ENCODE measurements at regions not wholly inside any gene's neighbourhood (a gene's known extent, or its start where the extent isn't known, plus 50 kb on each side); places are given as distances from the start of the nearest gene placed in this dataset.
"Not testable (repeated sequence)": the region's sequence is repeated elsewhere in the genome, so short reads cannot be mapped to it uniquely, and the experiment has no call there.

GRCh38 chr2:89979826-89980537, 1288.5 kb downstream of the RPIA start:
- not testable (repeated sequence) for DNase-seq

GRCh38 chr2:89982246-89982645, 1290.8 kb downstream of the RPIA start:
- DNase-seq = not testable (repeated sequence)

- not testable (repeated sequence) for DNase-seq
These were observed 1294.2 kb downstream of the RPIA start for GRCh38 chr2:89985650-89986049.

- not testable (repeated sequence) for DNase-seq
These were observed 1295.1 kb downstream of the RPIA start for GRCh38 chr2:89986532-89986931.

GRCh38 chr2:89996779-89997178, 1305.3 kb downstream of the RPIA start:
- not testable (repeated sequence) for DNase-seq

GRCh38 chr2:90004553-90004952, 1313.1 kb downstream of the RPIA start:
- DNase-seq = not testable (repeated sequence)

- not testable (repeated sequence) for DNase-seq
These were observed 1319.1 kb downstream of the RPIA start for GRCh38 chr2:90010442-90011100.

GRCh38 chr2:90011101-90011443, 1319.6 kb downstream of the RPIA start:
- not testable (repeated sequence) for DNase-seq

- DNase-seq = not testable (repeated sequence)
These were observed 1328.4 kb downstream of the RPIA start for GRCh38 chr2:90019908-90020307.

- not testable (repeated sequence) for DNase-seq
These were observed 1329.8 kb downstream of the RPIA start for GRCh38 chr2:90021234-90021633.

GRCh38 chr2:90027231-90027643, 1335.8 kb downstream of the RPIA start:
- not testable (repeated sequence) for DNase-seq

- not testable (repeated sequence) for DNase-seq
These were observed 1337.1 kb downstream of the RPIA start for GRCh38 chr2:90028381-90029079.

- not testable (repeated sequence) for DNase-seq
These were observed 1337.6 kb downstream of the RPIA start for GRCh38 chr2:90029080-90029428.

GRCh38 chr2:90032269-90032668, 1340.8 kb downstream of the RPIA start:
- DNase-seq = not testable (repeated sequence)

GRCh38 chr2:90036335-90036734, 1344.9 kb downstream of the RPIA start:
- DNase-seq = not testable (repeated sequence)

- peak; percentile 3 for DNase-seq
These were observed 1347.6 kb downstream of the RPIA start for GRCh38 chr2:90039093-90039492.

GRCh38 chr2:90047776-90048175, 1356.3 kb downstream of the RPIA start:
- not testable (repeated sequence) for DNase-seq

- not testable (repeated sequence) for DNase-seq
These were observed 1360.7 kb downstream of the RPIA start for GRCh38 chr2:90052113-90052631.

- DNase-seq = peak; percentile 1
These were observed 1377.9 kb downstream of the RPIA start for GRCh38 chr2:90069290-90069894.

- DNase-seq = no peak
These were observed 1384.8 kb downstream of the RPIA start for GRCh38 chr2:90076311-90076710.

GRCh38 chr2:90077948-90078347, 1386.5 kb downstream of the RPIA start:
- DNase-seq = no peak

- no peak for DNase-seq
These were observed 1387.9 kb downstream of the RPIA start for GRCh38 chr2:90079374-90079773.

GRCh38 chr2:90087792-90088191, 1396.3 kb downstream of the RPIA start:
- not testable (repeated sequence) for DNase-seq

Measured in NCI-H1105 (cell line).